IMR-90 (cell line): ENCODE measurements at regions not wholly inside any gene's neighbourhood (a gene's known extent, or its start where the extent isn't known, plus 50 kb on each side); places are given as distances from the start of the nearest gene placed in this dataset.

ENCODE experiments used
- ATAC-seq: fragments of 200-7000 bp; cut with Tn5 transposase; 2 replicates; pipeline ENCODE4 v1.9.1; 2020; ENCODE audit warnings: low read depth, mild to moderate bottlenecking, moderate library complexity
- BruUV-seq: library from RNA; stranded (reverse); fragments of 400-500 nt; replicated peaks from 2 replicates; lab custom pipeline; 2021; lab: Mats Ljungman, UMichigan
- CTCF ChIA-PET: fragments of 300-600 bp; formaldehyde crosslinking; extraction: SDS; loops from one replicate; lab custom pipeline; 2021; ENCODE audit warnings: antibody characterized with exemption; lab: Yijun Ruan, JAX
- POLR2A ChIA-PET: fragments of 300-600 bp; sonication (Branson Sonifier 250); formaldehyde crosslinking; loops from one replicate; lab custom pipeline; 2022; ENCODE audit warnings: antibody characterized with exemption; ENCODE audit not compliant: unreplicated experiment; lab: Charles Lee
- DNase-seq: peaks from one replicate; pipeline ENCODE4 v3.0.0; 2013
- H2AFZ ChIP-seq: replicated peaks from 2 replicates; pipeline ENCODE3; 2013; ENCODE audit warnings: low read length, mild to moderate bottlenecking; ENCODE audit not compliant: poor library complexity
- H2AK5ac ChIP-seq: 2 replicates; pipeline ENCODE4 v1.6.1; 2013; ENCODE audit warnings: low read depth, low read length, inconsistent platforms
- H2AK9ac ChIP-seq: replicated peaks from 2 replicates; pipeline ENCODE3; 2013; ENCODE audit warnings: mild to moderate bottlenecking, low read depth, low read length, moderate library complexity; ENCODE audit not compliant: poor library complexity
- H2BK120ac ChIP-seq: 2 replicates; pipeline ENCODE4 v1.6.1; 2013; ENCODE audit warnings: low read depth, low read length, inconsistent platforms
- H2BK15ac ChIP-seq: 3 replicates; pipeline ENCODE4 v1.6.1; 2013; ENCODE audit warnings: low read depth, low read length, inconsistent platforms
- H2BK20ac ChIP-seq: 2 replicates; pipeline ENCODE4 v1.6.1; 2013; ENCODE audit warnings: low read depth, mild to moderate bottlenecking, inconsistent platforms, low read length, moderate library complexity
- H2BK5ac ChIP-seq: 2 replicates; pipeline ENCODE4 v1.6.1; 2013; ENCODE audit warnings: mild to moderate bottlenecking, low read depth, low read length, inconsistent platforms; ENCODE audit not compliant: poor library complexity, severe bottlenecking
- H3K14ac ChIP-seq: replicated peaks from 2 replicates; pipeline ENCODE4 v1.6.1; 2013; ENCODE audit warnings: low read depth, low read length, inconsistent platforms
- H3K18ac ChIP-seq: 2 replicates; pipeline ENCODE4 v1.6.1; 2013; ENCODE audit warnings: low read depth, low read length, control low read depth
- H3K23ac ChIP-seq: 2 replicates; pipeline ENCODE4 v1.6.1; 2013; ENCODE audit warnings: low read depth, low read length, inconsistent platforms
- H3K27ac ChIP-seq: 2 replicates; pipeline ENCODE4 v1.5.1; 2013; ENCODE audit warnings: mild to moderate bottlenecking, control low read depth, low read length; ENCODE audit not compliant: insufficient read depth
- H3K27me3 ChIP-seq: 2 replicates; pipeline ENCODE4 v1.6.1; 2013; ENCODE audit warnings: low read length; ENCODE audit not compliant: control insufficient read depth, insufficient read depth
- H3K36me3 ChIP-seq: 2 replicates; pipeline ENCODE4 v1.6.1; 2013; ENCODE audit warnings: low read length, mixed read lengths; ENCODE audit not compliant: control insufficient read depth, insufficient read depth
- H3K4ac ChIP-seq: 2 replicates; pipeline ENCODE4 v1.6.1; 2013; ENCODE audit warnings: low read depth, low read length, inconsistent platforms
- H3K4me1 ChIP-seq: 2 replicates; pipeline ENCODE4 v1.6.1; 2013; ENCODE audit warnings: low read length, mixed read lengths; ENCODE audit not compliant: control insufficient read depth, insufficient read depth
- H3K4me2 ChIP-seq: 2 replicates; pipeline ENCODE4 v1.6.1; 2013; ENCODE audit warnings: low read depth, mild to moderate bottlenecking, control low read depth, low read length, moderate library complexity
- H3K4me3 ChIP-seq: 2 replicates; pipeline ENCODE4 v1.5.1; 2013; ENCODE audit warnings: low read depth, mild to moderate bottlenecking, control low read depth, low read length, moderate library complexity; ENCODE audit not compliant: insufficient read depth
- H3K56ac ChIP-seq: 2 replicates; pipeline ENCODE4 v1.6.1; 2013; ENCODE audit warnings: low read length, inconsistent platforms; ENCODE audit not compliant: insufficient read depth; ENCODE audit errors: extremely low read depth
- H3K79me1 ChIP-seq, 2 experiments: 2 replicates each; pipeline ENCODE4 v1.6.1; 2013; ENCODE audit warnings: low read length in 2 of 2, inconsistent platforms in 1 of 2, low read depth in 1 of 2
- H3K9ac ChIP-seq: 2 replicates; pipeline ENCODE4 v1.6.1; 2013; ENCODE audit warnings: low read depth, low read length, control low read depth
- H3K9me1 ChIP-seq: 2 replicates; pipeline ENCODE4 v1.6.1; 2013; ENCODE audit warnings: low read length, inconsistent platforms; ENCODE audit not compliant: insufficient read depth
- H3K9me3 ChIP-seq: 2 replicates; pipeline ENCODE4 v1.6.1; 2013; ENCODE audit warnings: low read length; ENCODE audit not compliant: control insufficient read depth, insufficient read depth
- H4K20me1 ChIP-seq: 2 replicates; pipeline ENCODE4 v1.6.1; 2013; ENCODE audit warnings: low read length, inconsistent platforms; ENCODE audit not compliant: insufficient read depth
- H4K5ac ChIP-seq: 2 replicates; pipeline ENCODE4 v1.6.1; 2013; ENCODE audit warnings: mild to moderate bottlenecking, low read depth, low read length, control low read depth
- H4K8ac ChIP-seq, 2 experiments: 2 replicates each; pipeline ENCODE4 v1.6.1; 2013; ENCODE audit warnings: low read depth in 2 of 2, low read length in 2 of 2, control low read depth in 1 of 2, inconsistent platforms in 1 of 2
- H4K91ac ChIP-seq: 2 replicates; pipeline ENCODE4 v1.6.1; 2013; ENCODE audit warnings: low read depth, low read length, inconsistent platforms; ENCODE audit not compliant: insufficient read depth
- BHLHE40 ChIP-seq: fragments of 150-350 bp; IDR thresholded peaks from 2 replicates; pipeline ENCODE4 v1.6.1; 2016; ENCODE audit warnings: mild to moderate bottlenecking, low read depth, low read length
- CEBPB ChIP-seq: IDR thresholded peaks from 2 replicates; pipeline ENCODE4 v1.6.1; 2012; ENCODE audit warnings: low read depth, low read length, improper control_type of control experiment
- CHD1 ChIP-seq: IDR thresholded peaks from 2 replicates; pipeline ENCODE4 v1.6.1; 2012; ENCODE audit warnings: low read depth, low read length, improper control_type of control experiment
- ELK1 ChIP-seq: fragments of 150-350 bp; IDR thresholded peaks from 2 replicates; pipeline ENCODE4 v1.6.1; 2016; ENCODE audit warnings: low read depth, mild to moderate bottlenecking, low read length, moderate library complexity, borderline replicate concordance
- FOS ChIP-seq: fragments of 150-350 bp; IDR thresholded peaks from 2 replicates; pipeline ENCODE4 v1.6.1; 2016; ENCODE audit warnings: low read depth, low read length
- MAFK ChIP-seq: IDR thresholded peaks from 2 replicates; pipeline ENCODE4 v1.6.1; 2012; ENCODE audit warnings: low read depth, low read length, improper control_type of control experiment
- MAZ ChIP-seq: IDR thresholded peaks from 2 replicates; pipeline ENCODE4 v1.6.1; 2012; ENCODE audit warnings: low read depth, mild to moderate bottlenecking, low read length, improper control_type of control experiment, moderate library complexity, borderline replicate concordance
- MXI1 ChIP-seq: IDR thresholded peaks from 2 replicates; pipeline ENCODE4 v1.6.1; 2012; ENCODE audit warnings: low read depth, mild to moderate bottlenecking, low read length, moderate library complexity, borderline replicate concordance
- NFE2L2 ChIP-seq: fragments of 150-350 bp; IDR thresholded peaks from 2 replicates; pipeline ENCODE4 v1.6.1; 2016; ENCODE audit warnings: low read depth, mild to moderate bottlenecking, low read length
- POLR2A ChIP-seq: IDR thresholded peaks from 2 replicates; pipeline ENCODE4 v1.6.1; 2012; ENCODE audit warnings: mild to moderate bottlenecking, low read depth, low read length
- RAD21 ChIP-seq: IDR thresholded peaks from 2 replicates; pipeline ENCODE4 v1.6.1; 2012; ENCODE audit warnings: low read length, improper control_type of control experiment
- RCOR1 ChIP-seq: IDR thresholded peaks from 2 replicates; pipeline ENCODE4 v1.6.1; 2012; ENCODE audit warnings: mild to moderate bottlenecking, low read length, improper control_type of control experiment; ENCODE audit not compliant: insufficient replicate concordance
- RFX5 ChIP-seq: IDR thresholded peaks from 2 replicates; pipeline ENCODE4 v1.8.0; 2012; ENCODE audit warnings: low read depth, mild to moderate bottlenecking, low read length, moderate library complexity
- SMC3 ChIP-seq: fragments of 150-350 bp; IDR thresholded peaks from 2 replicates; pipeline ENCODE4 v1.6.1; 2016; ENCODE audit warnings: low read depth, mild to moderate bottlenecking, antibody characterized with exemption, low read length, moderate library complexity
- WGBS, 2 experiments: methylation state at CpG; one replicate each; pipeline versions ENCODE4 v1.1.5 to v1.1.7; 2013; ENCODE audit warnings: missing lambda C conversion rate in 2 of 2; ENCODE audit not compliant: insufficient read length in 1 of 2; ENCODE audit errors: extremely low coverage in 2 of 2; 5-methylcytosine and 5-hydroxymethylcytosine counted together
- dilution Hi-C: fragments of 300-500 bp; cut with HindIII; formaldehyde crosslinking; loops from one replicate; pipeline ENCODE4 v1.14.3; 2018; ENCODE audit warnings: low sequenced_read_pairs; ENCODE audit not compliant: unreplicated experiment
- in situ Hi-C: fragments of 300-500 bp; cut with MboI; formaldehyde crosslinking; loops from 3 replicates; pipeline ENCODE4 v1.14.3; 2019; ENCODE audit warnings: low sequenced_read_pairs, inconsistent platforms, mixed read lengths
- intact Hi-C: fragments of 100-400 bp; cut with micrococcal nuclease; formaldehyde crosslinking; loops from 2 replicates; pipeline ENCODE4 v1.10.0; 2022
- TF ChIP-seq, protein P1 (sequence below): fragments of 150-350 bp; IDR thresholded peaks from 2 replicates; pipeline ENCODE4 v1.6.1; 2017; ENCODE audit warnings: mild to moderate bottlenecking, antibody characterized with exemption, low read length, low read depth
- TF ChIP-seq, protein P2 (sequence below): conservative IDR thresholded peaks from 2 replicates; pipeline ENCODE4 v1.5.1; 2012; ENCODE audit warnings: mild to moderate bottlenecking, low read depth, low read length, improper control_type of control experiment

DNA sequence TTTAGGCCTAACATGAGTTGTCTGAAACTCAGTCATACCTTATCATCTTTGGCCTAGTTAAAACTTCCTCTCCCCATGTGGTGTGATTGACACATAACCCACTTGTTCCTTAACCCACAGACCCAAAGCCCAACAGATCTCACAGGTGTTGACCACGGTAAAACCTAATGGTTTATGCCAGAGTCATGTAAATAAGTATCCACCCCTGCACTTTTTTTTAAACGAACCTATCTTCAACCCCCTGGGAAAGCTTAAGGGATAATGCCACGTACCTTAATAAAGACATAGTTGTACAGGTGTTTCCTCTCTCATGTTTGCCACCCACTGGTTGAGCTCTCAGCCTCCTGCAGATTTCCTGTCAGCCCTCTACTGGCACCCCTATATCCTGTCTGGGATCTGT is 709.3 kb upstream of the CCDC179 start:
- no peaks in the 10 kb centered on the region; the same call in 1 of the 2 replicates for H3K9me1 ChIP-seq
- H3K56ac ChIP-seq: no peak overlapping the region
- H3K4ac ChIP-seq: no peak overlapping the region
- ATAC-seq (no peak), DNase-seq (no peak)
- WGBS, 2 experiments: no CpG with 5 or more reads among the region's 3 CpGs
- dilution Hi-C loops: no loop called here
- no peak overlapping the region for H3K23ac ChIP-seq
- H2AK9ac ChIP-seq: no peak overlapping the region
- no peaks in the 10 kb centered on the region for H3K27me3 ChIP-seq
- no peak overlapping the region for H2AFZ ChIP-seq
- 0 out of 2 replicates have a peak overlapping the region, but pooled peaks have one; percentile 11 for H2BK20ac ChIP-seq
- no peak overlapping the region for H3K4me2 ChIP-seq
- H2BK5ac ChIP-seq: no peak overlapping the region
- no peak overlapping the region for H4K91ac ChIP-seq
- BruUV-seq: no TSS peak
- no peaks in the 10 kb centered on the region for H3K36me3 ChIP-seq
- no peak overlapping the region for H2BK15ac ChIP-seq
- H3K9me3 ChIP-seq: no peaks in the 10 kb centered on the region
- H3K4me1 ChIP-seq: peaks cover 6% of the 10 kb centered on the region
- no peaks in the 10 kb centered on the region for H4K20me1 ChIP-seq
- no peaks in the 10 kb centered on the region for H3K79me1 ChIP-seq
- H2AK5ac ChIP-seq: no peak overlapping the region
- no peak overlapping the region; the same call in 1 of the 2 replicates for H3K27ac ChIP-seq
- H3K9ac ChIP-seq: no peak overlapping the region
- no peak overlapping the region for H4K8ac ChIP-seq
- no peak overlapping the region for H2BK120ac ChIP-seq
- intact Hi-C loops: loop anchor here (10.0 kb wide), 1 partner anchor 55 kb away; no protein-coding TSS in a partner anchor
- H4K5ac ChIP-seq: no peak overlapping the region; the same call in 1 of the 2 replicates
- no peak overlapping the region for H3K4me3 ChIP-seq
- H3K14ac ChIP-seq: 0 out of 2 replicates have a peak overlapping the region, but pooled peaks have one; percentile 12
- TF ChIP-seq FOS (no peak), CHD1 (no peak), CEBPB (no peak), MAFK (no peak), RAD21 (no peak), MAZ (no peak), RCOR1 (no peak), MXI1 (no peak), POLR2A (no peak), NFE2L2 (no peak), ELK1 (no peak), BHLHE40 (no peak), SMC3 (no peak), RFX5 (no peak)
- TF ChIP-seq, protein P1, sequence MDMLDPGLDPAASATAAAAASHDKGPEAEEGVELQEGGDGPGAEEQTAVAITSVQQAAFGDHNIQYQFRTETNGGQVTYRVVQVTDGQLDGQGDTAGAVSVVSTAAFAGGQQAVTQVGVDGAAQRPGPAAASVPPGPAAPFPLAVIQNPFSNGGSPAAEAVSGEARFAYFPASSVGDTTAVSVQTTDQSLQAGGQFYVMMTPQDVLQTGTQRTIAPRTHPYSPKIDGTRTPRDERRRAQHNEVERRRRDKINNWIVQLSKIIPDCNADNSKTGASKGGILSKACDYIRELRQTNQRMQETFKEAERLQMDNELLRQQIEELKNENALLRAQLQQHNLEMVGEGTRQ: no peak
- TF ChIP-seq, protein P2, sequence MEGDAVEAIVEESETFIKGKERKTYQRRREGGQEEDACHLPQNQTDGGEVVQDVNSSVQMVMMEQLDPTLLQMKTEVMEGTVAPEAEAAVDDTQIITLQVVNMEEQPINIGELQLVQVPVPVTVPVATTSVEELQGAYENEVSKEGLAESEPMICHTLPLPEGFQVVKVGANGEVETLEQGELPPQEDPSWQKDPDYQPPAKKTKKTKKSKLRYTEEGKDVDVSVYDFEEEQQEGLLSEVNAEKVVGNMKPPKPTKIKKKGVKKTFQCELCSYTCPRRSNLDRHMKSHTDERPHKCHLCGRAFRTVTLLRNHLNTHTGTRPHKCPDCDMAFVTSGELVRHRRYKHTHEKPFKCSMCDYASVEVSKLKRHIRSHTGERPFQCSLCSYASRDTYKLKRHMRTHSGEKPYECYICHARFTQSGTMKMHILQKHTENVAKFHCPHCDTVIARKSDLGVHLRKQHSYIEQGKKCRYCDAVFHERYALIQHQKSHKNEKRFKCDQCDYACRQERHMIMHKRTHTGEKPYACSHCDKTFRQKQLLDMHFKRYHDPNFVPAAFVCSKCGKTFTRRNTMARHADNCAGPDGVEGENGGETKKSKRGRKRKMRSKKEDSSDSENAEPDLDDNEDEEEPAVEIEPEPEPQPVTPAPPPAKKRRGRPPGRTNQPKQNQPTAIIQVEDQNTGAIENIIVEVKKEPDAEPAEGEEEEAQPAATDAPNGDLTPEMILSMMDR: no peak
- H3K18ac ChIP-seq: no peak overlapping the region
- CTCF ChIA-PET: no interaction called here
- POLR2A ChIA-PET: no interaction called here
- in situ Hi-C loops: no loop called here
